Fibroblast of skin of right quadriceps (primary cell): ENCODE measurements at regions not wholly inside any gene's neighbourhood (a gene's known extent, or its start where the extent isn't known, plus 50 kb on each side); places are given as distances from the start of the nearest gene placed in this dataset.
"Not testable (repeated sequence)": the region's sequence is repeated elsewhere in the genome, so short reads cannot be mapped to it uniquely, and the experiment has no call there.

Source experiments
- DNase-seq: peaks from one replicate; pipeline ENCODE4 v3.0.0-alpha.2; 2013

DNA sequence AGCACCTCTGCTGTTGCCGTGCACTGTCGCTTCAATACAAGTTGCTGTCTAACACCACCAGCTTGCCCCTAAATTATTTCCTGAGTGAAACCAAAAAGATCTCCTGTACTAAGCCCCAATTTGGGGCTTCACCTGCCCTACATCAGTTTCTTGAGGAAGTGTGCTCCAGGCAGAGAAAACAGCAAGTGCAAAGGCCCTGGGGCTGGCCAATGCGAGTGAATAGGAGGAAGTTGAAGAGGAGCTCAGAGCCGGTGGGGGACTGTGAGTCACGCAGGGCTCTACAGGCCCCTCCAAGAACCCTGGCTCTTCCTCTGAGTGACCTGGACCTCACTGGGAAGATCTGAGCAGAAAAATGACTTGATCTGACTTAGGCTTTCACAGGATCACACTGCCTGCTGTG, 117.2 kb downstream of the IPO8 start:
- DNase-seq: no peak

DNA sequence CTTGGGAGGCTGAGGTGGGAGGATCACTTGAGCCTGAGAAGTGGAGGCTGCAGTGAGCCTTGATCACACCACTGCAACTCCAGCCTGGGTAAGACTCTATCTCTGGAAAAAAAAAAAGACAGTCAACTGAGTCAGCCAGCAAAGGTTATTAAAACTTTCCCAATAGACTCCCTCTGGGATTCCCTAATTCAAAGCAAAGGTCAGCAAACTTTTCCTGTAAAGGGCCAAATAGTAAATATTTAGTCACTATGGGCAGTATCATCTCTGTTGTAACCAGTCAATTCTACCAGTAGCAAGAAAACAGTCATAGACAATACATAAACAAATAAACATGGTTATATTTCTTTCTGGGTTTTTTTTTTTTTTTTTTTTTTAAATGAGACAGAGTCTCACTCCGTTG, 122.5 kb downstream of the IPO8 start:
- no peak for DNase-seq

DNA sequence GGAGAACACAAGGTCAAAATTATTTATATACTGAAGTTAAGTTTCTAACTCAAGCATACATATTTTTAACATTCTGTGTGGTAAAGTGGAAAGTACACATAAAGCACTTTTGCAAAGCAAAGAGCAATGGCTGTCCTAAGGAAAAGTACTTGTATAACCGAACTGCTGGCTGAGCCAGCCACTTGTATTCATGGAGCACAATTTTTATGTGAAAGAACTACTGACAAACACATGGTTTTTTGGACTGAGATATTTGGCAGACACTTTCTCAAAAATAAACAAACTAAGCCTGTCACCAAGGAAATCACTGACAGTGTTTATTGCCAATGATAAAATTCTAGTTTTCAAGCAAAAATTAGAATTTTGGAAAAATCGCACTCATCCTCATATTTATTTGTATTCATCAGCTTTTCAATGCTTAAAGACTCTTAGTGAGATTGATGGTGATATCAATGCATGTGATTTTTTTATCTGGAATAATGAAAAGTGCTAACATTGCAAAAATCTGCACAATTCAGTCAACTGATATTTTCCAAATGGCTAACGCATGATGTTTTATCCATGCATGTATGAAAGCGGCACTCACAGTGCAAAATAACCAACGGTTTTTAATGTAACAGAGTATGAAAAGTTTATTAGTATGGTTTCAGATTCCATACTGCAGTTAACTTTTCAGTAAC, 125.3 kb downstream of the IPO8 start:
- DNase-seq: no peak

DNA sequence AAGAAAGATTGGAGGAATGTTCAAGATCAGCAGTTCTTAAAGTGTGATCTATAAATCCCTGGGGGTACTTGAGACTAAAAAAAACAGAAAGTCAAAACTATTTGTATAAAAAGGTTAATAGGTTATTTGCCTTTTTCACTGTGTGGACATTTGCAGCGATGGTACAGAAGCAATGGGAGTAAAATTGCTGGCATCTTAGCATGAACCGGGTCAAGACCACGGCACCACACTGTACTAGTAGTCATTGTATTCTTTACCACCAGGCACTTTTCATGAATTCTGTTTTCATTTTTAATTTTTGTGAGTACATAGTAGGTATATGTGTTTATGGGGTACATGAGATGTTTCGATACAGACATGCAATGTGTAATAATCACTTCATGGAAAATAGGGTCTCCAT, 126.2 kb downstream of the IPO8 start:
- no peak for DNase-seq

DNA sequence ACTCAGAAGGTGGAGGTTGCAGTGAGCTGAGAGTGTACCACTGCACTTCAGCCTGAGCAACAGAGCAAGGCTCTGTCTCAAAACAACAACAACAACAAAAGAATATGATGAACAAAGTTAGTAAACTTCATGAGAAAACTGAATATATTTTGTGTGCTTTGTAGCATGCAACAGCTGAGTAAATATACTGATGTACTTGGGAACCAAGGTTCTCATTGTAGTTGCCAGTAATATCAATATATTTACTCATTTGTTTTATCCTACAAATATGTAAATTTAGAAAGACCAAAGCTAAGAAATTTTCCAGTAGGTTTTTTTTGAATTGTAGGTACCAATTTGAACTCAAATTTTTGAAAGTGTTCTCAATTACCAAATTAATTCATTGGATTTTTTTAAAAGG, 127.2 kb downstream of the IPO8 start:
- DNase-seq: no peak

DNA sequence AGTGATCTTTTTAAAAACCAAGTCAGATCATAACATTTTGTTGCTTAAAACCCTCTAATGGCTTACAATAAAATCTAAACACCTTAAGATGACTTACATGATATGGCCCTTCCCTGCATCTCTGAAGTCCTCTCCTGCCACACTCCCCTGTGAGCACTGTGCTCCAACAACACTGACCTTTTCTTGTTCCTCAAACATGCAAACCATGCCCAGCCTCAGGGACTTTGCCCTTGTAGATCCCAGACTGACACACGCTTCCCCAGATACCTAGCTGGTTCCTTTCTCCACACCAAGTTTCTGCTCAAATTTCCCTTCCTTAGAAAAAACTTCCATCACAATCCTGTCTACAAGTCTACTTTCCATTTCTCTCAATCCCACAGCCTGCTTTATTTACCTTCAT, 128.6 kb downstream of the IPO8 start:
- DNase-seq: no peak

DNA sequence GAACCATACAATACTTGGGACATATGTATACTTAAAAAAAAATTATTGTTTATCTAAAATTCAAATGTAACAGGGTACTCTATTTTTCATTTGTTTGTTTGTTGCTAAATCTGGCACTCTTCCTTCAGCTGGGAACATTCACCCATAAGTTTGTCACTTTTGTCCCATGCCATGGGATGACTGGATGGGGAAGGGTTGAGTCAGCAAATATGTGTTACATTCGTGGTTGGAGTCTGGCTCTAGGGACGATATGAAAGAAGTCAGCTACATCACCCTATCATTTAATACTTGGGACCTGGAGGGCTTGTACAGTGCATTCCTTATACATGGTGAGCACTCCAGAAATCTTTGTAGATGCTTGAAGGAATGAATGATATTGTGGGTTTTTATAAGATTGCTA, 131.3 kb downstream of the IPO8 start:
- no peak for DNase-seq

DNA sequence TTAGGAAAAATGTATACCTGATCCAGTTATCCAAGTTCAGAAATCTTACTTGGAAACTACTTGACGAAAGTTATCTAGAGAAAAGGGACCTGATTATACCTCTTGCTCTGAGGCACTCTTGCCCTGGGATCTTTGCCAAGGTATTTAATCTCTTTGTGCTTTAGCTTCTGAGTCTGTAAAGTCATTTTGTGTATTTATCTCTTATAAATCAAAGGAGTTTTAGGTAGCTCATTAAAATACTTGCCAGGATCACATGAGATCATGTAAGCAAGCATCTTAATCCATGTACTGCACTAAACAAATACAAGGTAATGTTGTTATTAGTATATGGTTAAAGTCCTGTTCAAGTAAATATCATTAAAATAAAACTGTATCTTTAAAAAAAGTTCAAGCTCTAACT, 147.5 kb downstream of the IPO8 start:
- no peak for DNase-seq

DNA sequence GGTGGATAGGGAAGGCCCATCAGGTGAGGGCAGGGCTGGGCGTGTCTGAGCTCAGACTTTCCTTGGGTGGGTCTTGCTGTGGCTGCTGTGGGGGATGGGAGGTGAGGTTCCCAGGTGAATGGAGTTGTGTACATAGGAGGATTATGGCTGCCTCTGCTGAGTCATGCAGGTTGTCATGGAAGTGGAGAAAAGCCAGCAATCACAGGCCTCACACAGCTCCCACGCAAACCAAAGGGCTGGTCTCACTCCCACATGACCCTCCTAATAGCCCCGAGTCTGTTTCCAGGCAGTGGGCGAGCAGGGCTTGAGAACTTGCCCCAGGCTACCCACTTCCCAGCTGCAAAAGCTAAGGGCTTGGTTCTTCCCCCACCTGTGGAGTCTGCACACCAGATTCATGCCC, 149.5 kb downstream of the IPO8 start:
- no peak for DNase-seq

DNA sequence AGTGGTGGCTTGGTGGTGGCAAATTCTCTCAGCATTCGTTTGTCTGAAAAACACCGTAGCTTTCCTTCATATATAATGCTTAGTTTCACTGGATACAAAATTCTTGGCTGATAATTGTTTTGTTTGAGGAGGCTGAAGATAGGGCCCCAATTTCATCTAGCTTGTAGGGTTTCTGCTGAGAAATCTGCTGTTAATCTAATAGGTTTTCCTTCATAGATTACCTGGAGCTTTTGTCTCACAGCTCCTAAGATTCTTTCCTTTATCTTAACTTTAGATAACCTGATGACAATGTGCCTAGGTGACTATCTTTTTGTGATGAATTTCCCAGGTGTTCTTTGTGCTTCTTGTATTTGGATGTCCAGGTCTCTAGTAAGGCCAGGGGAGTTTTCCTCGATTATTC, 151.0 kb downstream of the IPO8 start:
- not testable (repeated sequence) for DNase-seq

DNA sequence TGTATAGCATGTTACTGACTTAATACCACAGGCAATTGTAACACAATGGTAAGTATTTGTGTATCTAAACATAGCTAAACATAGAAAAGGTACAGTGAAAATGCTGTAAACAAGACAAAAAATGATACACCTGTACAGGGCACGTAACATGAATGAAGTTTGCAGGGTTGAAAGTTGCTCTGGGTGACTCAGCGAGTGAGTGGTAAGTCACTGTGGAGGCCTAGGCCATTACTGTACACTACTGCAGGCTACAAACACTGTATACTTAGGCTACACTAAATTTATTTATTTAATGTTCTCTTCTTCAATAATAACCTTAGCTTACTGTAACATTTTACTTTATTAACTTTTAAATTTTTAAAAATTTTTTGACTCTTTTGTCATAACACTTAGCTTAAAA, 158.4 kb downstream of the IPO8 start:
- no peak for DNase-seq

DNA sequence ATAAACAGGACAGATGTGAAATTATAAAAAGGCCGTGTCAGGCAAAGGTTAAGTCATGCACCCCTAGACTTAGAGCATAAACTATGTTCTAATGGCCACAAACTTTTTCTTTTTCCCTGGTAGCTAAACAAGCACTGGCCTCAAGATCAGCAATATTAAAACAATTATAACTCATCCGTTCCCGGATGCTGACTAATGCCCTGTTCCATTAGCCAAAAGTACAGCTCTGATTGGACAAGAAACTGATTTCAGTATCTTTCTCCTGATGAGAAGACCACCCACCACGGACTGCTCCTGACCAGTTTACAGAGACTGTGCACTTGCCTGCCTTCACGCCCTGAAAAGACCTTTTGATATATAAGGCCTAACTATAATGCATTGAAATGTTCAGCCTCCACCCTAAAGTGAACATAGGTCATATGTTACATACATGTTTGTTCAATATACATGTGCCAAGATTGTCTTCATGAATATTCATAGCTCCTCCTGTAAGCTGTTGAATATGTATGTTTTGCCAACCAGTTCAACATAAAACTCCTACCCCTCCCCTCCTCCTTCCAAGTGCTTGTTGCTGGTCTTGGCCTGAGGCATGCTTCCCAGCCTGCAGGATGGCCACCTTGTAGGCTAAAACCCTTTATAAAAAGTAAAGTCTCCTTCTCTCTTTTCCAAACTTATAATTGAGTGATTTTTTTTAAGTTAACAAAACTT, 162.0 kb downstream of the IPO8 start:
- DNase-seq: no peak

DNA sequence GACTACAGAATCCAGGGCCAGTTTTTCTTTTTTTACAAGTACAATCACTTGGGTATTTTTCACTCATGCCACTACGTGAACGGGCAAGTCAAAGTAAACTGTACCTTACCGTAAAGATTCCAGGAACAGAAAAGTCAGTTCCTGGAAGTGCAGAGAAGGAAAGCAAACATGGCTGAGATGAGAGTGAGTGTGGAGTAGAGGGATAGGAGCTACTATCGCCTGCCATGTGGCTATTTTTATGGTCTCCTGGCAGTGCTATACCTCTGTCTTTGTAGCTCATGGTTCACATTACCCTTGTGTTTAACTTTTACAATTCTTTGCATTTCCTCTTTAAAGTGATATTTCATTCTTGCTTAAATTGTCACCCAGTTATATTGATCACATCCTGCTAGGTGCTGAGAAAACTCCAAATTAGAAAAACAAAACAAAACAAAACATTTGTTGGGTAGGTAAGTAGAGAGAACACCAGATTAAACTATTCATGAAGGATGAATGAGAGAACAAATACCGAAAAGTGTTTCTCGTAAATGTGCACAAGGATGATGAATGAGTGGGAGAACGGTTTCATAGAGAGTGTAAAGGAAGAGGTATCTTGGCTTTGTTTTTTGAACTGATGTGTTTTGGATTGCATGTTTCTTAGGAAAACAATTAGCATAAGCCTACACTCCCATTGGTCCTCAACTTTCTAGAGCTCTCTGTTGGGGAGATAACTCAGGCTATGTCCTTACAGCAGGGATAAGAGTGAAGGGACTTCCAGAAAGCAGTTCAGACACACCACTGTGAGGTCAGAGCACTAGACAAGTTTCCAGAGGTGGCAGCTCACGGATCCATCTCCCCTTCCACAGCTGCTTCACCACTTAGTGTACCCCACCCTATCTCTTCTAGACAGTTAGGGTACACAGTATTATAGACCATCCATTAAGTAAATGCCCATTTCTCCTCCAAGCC, 163.7 kb downstream of the IPO8 start:
- no peak for DNase-seq

DNA sequence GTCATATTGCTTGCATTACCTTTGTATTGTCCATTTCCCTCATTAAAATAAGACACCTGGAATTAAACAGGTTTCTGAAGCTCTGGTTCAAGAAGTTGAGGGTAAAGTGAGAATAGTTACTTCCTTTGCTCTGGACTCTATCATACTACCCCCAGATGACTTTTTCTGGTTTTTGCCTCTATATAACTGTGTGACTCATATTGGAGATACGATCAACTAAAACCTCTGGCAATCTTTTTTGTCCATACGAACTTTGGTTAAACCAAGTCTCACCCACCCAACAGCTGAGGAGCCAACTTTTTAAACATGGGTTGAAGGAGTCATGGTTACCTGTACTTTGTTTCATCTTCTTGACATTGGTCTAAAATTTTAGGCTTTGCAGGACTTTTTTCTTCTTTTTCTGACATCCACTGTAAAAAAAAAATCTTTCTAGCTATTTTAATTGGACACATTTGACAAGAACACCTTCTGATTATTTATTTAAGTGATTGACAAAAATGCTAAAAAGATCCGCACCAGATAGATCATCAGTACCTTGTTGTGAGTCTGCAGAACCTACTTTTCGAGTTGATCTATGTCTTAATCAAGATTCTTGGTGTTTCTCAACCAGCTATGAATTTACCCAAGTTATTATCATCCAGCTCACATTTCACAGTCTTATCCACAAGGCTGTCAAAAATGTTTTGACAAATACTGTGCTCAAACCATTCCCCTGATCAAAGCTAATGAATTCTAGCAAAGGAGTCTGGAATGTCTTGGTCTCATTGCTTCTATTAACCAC, 166.0 kb downstream of the IPO8 start:
- DNase-seq: no peak

DNA sequence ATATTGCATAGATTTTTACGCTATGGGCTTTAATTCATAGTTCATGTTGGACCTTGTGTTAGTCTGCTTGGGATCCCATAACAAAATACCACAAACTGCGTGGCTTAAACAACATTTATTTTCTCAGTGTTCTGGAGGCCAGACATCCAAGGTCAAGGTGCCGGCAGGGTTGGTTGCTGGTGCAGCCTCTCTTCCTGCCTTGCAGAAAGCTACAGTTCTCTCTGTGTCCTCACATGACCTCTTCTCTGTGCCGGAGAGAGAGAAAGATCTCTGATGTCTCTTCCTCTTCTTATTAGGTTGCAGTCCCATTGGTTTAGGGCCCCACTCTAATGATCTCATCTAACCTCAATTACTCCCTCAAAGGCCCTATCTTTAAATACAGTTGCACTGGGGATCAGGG, 170.5 kb downstream of the IPO8 start:
- DNase-seq: no peak

DNA sequence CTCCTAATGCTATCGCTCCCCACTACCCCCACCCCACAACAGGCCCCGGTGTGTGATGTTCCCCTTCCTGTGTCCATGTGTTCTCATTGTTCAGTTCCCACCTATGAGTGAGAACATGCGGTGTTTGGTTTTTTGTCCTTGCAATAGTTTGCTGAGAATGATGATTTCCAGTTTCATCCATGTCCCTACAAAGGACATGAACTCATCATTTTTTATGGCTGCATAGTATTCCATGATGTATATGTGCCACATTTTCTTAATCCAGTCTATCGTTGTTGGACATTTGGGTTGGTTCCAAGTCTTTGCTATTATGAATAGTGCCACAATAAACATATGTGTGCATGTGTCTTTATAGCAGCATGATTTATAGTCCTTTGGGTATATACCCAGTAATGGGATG, 175.4 kb downstream of the IPO8 start:
- not testable (repeated sequence) for DNase-seq

DNA sequence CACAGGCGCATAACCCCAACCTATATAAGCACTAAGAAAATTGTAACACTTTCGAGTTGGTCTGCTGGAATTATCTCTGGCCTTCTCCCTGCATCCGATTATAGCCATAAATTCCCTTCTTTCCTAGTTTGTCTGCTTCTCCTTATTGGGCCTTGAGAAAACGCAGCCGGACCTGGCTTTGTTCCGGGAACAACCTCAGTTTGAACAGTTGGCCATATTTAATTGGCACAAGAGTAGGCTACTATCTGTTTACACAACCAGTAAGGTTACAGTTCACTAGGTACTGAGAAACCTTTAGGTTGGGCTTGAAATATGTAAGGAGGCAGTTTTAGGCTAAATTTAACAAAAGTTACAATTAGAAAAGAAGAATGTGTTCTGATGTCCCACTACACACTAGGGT, 176.1 kb downstream of the IPO8 start:
- DNase-seq: no peak

DNA sequence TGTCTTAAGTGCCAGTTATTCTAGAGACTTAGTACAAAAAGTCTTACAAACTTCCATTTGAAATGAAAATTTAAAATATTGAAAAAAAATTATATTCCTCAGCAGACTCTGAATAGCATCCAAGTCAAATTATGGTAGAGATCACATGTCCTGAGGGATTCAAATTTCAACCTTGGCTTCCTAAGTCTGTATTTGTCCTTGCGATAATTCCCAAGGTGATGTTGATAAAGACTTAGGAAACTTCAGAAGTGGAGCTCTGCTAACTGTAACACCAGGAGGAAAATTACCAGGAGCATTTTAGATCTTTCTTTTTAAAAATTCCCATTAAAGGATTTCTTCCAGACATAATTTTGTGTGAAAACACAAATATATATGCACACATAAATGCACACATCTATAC, 178.3 kb downstream of the IPO8 start:
- DNase-seq: no peak

DNA sequence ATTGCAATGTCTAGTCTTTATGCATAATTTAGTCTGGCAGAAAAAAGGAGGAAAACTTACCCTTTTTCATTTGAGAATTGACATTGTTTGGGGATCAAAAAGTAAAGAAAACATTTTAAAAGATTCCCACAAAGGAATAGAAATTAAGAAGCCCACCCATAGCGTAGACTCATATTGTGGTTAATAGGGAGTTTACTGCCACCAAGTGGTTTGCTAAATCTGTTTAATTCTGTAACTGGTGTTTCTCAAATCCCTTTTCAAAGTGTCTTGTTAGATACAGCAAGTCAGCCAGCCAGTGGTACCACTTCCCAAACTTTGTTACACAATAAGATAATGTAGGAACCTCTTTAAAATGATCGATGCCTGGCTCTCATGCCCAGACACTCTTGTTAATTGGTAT, 180.3 kb downstream of the IPO8 start:
- no peak for DNase-seq

DNA sequence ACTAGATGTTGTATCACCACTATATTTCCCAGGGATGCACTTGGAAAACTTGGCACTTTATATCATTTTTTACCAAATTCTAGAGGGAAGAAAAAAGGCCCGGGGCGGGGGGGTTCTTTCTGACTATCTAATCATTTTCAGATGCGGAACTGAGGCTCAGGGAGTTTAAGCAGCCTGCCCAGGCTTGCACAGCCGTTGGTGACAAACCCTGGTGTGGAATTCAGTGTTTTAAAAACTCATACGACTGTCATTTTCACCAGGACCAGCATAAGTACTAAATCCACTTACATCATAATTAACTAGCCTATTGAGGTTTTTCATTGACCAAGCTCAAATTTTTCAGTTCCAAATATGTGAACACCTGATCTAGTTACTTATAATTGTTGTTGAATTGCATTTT, 181.0 kb downstream of the IPO8 start:
- no peak for DNase-seq

DNA sequence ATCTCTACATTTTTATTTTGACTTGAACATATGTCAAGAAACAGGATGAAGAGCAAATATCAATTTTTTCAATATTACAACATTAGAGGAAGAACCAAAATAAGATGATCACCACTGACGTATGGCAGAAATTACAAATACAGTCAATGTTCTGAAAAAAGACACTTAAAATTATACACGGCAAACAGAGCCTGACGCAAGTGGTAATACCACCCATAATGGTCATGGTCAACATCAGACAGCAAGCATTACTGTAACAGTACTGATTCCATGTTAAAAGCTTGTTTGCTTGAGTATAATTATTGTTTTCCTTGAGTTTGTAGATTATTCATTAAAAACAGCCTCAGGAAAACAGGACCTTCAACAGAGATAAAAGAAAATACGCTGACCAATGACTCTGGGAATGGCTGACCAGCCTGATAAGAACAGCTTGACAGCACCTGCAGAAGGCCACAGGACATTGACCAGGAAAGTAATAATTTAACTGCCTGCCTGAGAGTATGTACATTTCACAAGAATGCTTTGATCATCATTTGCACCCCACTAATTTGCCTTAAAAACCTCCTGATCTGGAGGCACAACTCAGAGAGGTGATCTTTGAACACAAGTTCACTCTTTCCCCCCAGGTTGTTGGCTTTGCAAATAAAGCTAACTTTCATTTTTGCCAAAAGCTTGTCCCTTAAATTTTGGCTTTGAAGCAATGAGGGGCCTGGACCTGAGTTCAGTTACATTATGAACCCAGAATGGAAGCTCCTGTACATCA, 187.3 kb downstream of the IPO8 start:
- no peak for DNase-seq

DNA sequence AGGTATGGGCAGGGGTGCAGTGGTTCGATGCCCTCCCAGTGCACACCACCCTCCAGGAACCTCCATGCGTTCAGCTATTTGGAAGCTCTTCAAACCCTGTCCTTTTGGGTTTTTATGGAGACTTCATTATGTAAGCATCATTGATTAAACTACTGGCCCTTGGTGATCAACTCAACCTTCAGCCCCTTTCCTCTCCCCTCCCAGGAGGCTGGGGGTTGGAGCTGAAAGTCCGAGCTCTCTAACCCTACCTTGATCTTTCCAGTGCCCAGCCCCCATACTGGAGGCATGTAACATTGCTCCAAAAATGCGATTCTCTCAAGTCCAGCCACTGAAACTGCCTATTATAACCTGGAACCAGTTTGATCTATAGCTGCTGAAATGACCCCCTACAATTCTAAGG, 188.1 kb downstream of the IPO8 start:
- no peak for DNase-seq
